Mammary epithelial cell (primary cell): ENCODE measurements at regions not wholly inside any gene's neighbourhood (a gene's known extent, or its start where the extent isn't known, plus 50 kb on each side); places are given as distances from the start of the nearest gene placed in this dataset.

Source experiments
- EZH2 ChIP-seq: IDR thresholded peaks from 2 replicates; pipeline ENCODE4 v1.6.1; 2012; ENCODE audit warnings: low read length, inconsistent platforms, borderline replicate concordance
- TF ChIP-seq, protein P1 (sequence below), 2 donors: IDR thresholded peaks in 1 of 2; conservative IDR thresholded peaks in 1 of 2; 2 replicates each; pipeline ENCODE4 v1.5.1; 2011 to 2012; ENCODE audit warnings: inconsistent platforms in 2 of 2, low read length in 2 of 2, mild to moderate bottlenecking in 2 of 2, control low read depth in 1 of 2, low read depth in 1 of 2; ENCODE audit not compliant: insufficient read depth in 1 of 2; ENCODE audit errors: extremely low read depth in 1 of 2

DNA sequence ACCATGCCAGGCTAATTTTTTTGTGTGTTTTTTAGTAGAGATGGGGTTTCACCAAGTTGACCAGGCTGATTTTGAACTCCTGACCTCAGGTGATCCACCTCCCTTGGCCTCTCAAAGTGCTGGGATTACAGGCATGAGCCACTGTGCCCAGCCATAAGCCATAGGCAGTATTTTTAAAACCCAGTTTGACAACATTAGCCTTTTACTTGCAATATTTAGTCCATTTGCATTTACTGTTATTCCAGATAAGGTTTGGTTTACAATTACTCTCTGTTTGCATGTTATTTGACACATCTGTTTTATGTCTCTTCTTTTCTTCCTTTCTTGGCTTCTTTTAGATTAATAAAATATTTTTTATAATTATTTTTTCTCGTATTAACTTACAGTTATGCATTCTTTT lies 83.6 kb upstream of the EPHB3 start:
- TF ChIP-seq, protein P1, sequence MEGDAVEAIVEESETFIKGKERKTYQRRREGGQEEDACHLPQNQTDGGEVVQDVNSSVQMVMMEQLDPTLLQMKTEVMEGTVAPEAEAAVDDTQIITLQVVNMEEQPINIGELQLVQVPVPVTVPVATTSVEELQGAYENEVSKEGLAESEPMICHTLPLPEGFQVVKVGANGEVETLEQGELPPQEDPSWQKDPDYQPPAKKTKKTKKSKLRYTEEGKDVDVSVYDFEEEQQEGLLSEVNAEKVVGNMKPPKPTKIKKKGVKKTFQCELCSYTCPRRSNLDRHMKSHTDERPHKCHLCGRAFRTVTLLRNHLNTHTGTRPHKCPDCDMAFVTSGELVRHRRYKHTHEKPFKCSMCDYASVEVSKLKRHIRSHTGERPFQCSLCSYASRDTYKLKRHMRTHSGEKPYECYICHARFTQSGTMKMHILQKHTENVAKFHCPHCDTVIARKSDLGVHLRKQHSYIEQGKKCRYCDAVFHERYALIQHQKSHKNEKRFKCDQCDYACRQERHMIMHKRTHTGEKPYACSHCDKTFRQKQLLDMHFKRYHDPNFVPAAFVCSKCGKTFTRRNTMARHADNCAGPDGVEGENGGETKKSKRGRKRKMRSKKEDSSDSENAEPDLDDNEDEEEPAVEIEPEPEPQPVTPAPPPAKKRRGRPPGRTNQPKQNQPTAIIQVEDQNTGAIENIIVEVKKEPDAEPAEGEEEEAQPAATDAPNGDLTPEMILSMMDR (conservative IDR thresholded peaks at IDR 0.05 in 1 of 2, IDR thresholded peaks at IDR 0.05 in 1 of 2; ENCODE audit: extremely low read depth in 1 of 2, insufficient read depth in 1 of 2, low read depth in 1 of 2, low read length in 2 of 2), result no peak
- TF ChIP-seq EZH2, result no peak
